AG09309 (cell line): ENCODE measurements at regions not wholly inside any gene's neighbourhood (a gene's known extent, or its start where the extent isn't known, plus 50 kb on each side); places are given as distances from the start of the nearest gene placed in this dataset.

Experiments
- DNase-seq: peaks from one replicate; pipeline ENCODE4 v3.0.0-alpha.2; 2010; ENCODE audit warnings: low read depth
- H3K4me3 ChIP-seq: 2 replicates; pipeline ENCODE4 v1.5.1; 2011; ENCODE audit warnings: mild to moderate bottlenecking, low read depth, low read length, moderate library complexity; ENCODE audit not compliant: control insufficient read depth
- CTCF ChIP-seq: IDR thresholded peaks from 2 replicates; pipeline ENCODE4 v1.5.1; 2011; ENCODE audit warnings: mild to moderate bottlenecking, low read depth, low read length, inconsistent platforms; ENCODE audit not compliant: insufficient read depth, control insufficient read depth; ENCODE audit errors: missing control alignments

- H3K4me3 ChIP-seq = no peak overlapping the region
- DNase-seq = no peak
- TF ChIP-seq CTCF = no peak
These were observed 161.6 kb downstream of the C5orf15 start for GRCh38 chr5:133806847-133807246.

- no peak for DNase-seq
- TF ChIP-seq CTCF = no peak
- H3K4me3 ChIP-seq = no peak overlapping the region
These were observed 166.3 kb downstream of the C5orf15 start for GRCh38 chr5:133801955-133802751.

DNA sequence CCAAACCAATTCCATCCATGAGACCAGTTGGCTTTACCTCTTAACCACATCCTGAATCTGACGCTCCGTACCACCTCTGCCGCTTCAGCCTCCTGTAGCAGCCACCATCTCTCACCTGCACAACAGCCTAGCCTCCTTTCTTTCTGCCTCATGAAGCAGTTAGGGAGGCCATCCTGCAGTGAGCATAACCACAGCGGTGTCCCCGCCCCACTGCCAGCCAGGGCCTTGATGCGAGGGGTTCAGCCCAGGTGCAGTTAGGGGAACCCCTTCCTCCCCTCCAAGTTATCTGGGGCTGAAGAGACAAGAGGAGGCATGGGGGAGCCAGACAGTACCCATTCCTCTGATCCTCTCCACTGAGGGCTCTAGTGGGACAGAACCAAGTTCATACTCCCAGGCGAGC is 167.0 kb downstream of the C5orf15 start:
- no peak for TF ChIP-seq CTCF
- no peak overlapping the region for H3K4me3 ChIP-seq
- DNase-seq = no peak

DNA sequence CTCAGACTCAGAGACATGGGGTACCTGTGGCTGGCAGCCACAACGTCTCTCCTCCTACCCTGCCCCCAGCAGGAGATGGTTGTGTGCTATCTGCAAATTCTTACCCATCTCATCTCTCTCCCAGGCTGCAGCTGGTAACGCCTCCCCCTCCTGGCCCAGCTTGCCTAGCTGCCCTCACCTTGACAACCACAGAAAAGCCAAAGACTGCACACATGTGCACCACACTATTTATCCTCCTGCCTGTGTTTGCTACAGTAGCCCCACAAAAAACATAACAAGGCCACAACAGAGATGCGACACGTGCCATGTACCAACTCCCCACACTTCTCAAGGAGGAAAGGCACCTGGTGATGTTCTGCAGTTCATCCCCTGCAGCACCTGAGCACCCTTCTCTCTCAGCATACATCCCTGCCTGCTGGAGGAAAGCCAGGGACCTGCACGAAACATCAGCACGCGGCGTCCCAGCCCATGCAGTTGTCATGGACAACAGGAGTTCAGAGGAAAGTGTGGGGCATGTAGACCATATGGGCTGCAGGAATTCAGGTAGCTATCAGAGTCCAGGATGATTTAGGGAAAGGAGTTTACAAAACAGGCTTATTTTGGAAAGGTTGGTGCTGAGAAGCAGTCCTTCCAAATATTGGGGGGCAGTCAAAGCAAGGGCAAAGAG is 168.7 kb downstream of the C5orf15 start:
- TF ChIP-seq CTCF = no peak
- no peak overlapping the region for H3K4me3 ChIP-seq
- DNase-seq = no peak

DNA sequence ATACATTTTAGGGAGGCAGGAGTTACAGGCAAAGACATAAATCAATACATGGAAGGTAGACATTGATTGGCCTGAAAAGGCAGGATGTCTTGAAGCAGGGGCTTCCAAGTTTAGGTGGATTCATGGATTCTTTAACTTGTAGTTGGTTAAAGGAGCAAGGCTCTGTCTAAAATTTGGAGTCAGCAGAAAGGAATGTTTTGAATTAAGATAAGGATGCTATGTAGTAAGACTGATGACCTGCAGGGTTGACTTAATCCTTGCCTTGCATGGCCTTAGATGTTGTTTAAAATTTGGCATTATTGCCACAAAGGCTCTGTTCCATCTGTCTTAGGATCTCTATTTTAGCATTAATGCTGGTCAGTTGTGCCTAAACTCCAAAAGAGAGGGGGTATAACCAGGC is 171.3 kb downstream of the C5orf15 start:
- TF ChIP-seq CTCF = no peak
- H3K4me3 ChIP-seq = no peak overlapping the region
- no peak for DNase-seq

DNA sequence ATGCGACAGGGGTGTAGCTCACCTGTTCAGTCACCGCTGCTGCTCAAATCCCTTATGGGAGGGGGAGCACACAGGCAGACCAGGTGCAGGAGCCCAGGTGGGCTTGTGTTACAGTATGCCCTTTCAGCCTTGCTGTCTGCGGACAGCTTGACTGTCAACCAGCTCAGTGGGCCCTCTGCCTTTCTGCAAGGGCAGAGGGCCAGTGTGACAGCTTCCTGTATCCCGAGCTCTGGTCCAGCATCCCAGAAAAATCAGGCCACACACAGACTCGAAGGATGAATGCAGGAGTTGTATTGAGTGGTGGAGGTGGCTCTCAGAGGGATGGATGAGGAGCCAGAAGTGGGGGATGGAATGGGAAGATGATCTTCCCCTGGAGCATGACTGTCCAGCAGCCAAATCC is 172.2 kb downstream of the C5orf15 start:
- no peak for DNase-seq
- TF ChIP-seq CTCF = no peak
- H3K4me3 ChIP-seq = no peak overlapping the region
